Heart left ventricle (tissue), 13 donors: ENCODE measurements at regions not wholly inside any gene's neighbourhood (a gene's known extent, or its start where the extent isn't known, plus 50 kb on each side); places are given as distances from the start of the nearest gene placed in this dataset.

Source experiments
- POLR2A ChIP-seq, 2 donors: fragments of 450-650 bp; IDR thresholded peaks; one replicate each; pipeline ENCODE4 v1.6.1; 2017; ENCODE audit warnings: antibody characterized with exemption in 2 of 2, mild to moderate bottlenecking in 2 of 2, moderate library complexity in 2 of 2
- TF ChIP-seq, protein P1 (sequence below), 12 donors: fragments of 200-600 bp; sonication (generic) in 4 of 12; IDR thresholded peaks; one replicate each; pipeline versions ENCODE4 v1.5.0 to v1.8.0; 2018 to 2022; ENCODE audit warnings: antibody characterized with exemption in 12 of 12, mild to moderate bottlenecking in 5 of 12
- donor health status: ischemic (EF 13 %, LVEDD 7.1; RV severe dilation, severe dysfunction).
- donor health status: DM: no; HTN: yes; CAD: no.
- donor health status: DM: no; HTN: no; CAD: no.
- donor health status: ischemic (EF 25% LVEDD 6.9; RV normal size, moderate dysfunction).
- donor health status: ischemic (EF 25% LVEDD 5.7; RV mildly dilated, moderate dysfunction).
- donor health status: ischemic (EF 35%, LVEDD 5.7; RV mildly dilated, moderate dysfunction).
- donor health status: nonischemic (EF 11% LVEDD 7.7; RV severe dilation, severe dysfunction).
- donor health status: DM: yes; HTN: yes; CAD: no.
- donor health status: PGD.
- donor health status: ischemic (EF 29% LVEDD 5.4; RV normal size, mild dysfunction).
- donor health status: nonischemic (EF 23%, LVEDD 6.1; RV moderate dilation, normal function).

- TF ChIP-seq, protein P1, sequence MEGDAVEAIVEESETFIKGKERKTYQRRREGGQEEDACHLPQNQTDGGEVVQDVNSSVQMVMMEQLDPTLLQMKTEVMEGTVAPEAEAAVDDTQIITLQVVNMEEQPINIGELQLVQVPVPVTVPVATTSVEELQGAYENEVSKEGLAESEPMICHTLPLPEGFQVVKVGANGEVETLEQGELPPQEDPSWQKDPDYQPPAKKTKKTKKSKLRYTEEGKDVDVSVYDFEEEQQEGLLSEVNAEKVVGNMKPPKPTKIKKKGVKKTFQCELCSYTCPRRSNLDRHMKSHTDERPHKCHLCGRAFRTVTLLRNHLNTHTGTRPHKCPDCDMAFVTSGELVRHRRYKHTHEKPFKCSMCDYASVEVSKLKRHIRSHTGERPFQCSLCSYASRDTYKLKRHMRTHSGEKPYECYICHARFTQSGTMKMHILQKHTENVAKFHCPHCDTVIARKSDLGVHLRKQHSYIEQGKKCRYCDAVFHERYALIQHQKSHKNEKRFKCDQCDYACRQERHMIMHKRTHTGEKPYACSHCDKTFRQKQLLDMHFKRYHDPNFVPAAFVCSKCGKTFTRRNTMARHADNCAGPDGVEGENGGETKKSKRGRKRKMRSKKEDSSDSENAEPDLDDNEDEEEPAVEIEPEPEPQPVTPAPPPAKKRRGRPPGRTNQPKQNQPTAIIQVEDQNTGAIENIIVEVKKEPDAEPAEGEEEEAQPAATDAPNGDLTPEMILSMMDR (IDR thresholded peaks at IDR 0.05) = no peak
- TF ChIP-seq POLR2A (IDR thresholded peaks at IDR 0.05) = no peak
Observed at GRCh38 chr5:152092580-152092979, 167.9 kb upstream of the GLRA1 start.
